Osteocyte (in vitro differentiated cells): ENCODE measurements at regions not wholly inside any gene's neighbourhood (a gene's known extent, or its start where the extent isn't known, plus 50 kb on each side); places are given as distances from the start of the nearest gene placed in this dataset.
"Not testable (repeated sequence)": the region's sequence is repeated elsewhere in the genome, so short reads cannot be mapped to it uniquely, and the experiment has no call there.

Source experiments
- DNase-seq: peaks from one replicate; pipeline ENCODE4 v3.0.0; 2021; ENCODE audit warnings: mixed read lengths; ENCODE audit not compliant: unreplicated experiment; ENCODE audit errors: extremely low spot score
- H3K27ac Mint-ChIP-seq: one replicate; pipeline ENCODE4 v1.8.0; 2021; ENCODE audit warnings: mild to moderate bottlenecking, mixed read lengths; ENCODE audit not compliant: unreplicated experiment
- H3K27me3 Mint-ChIP-seq: one replicate; pipeline ENCODE4 v1.8.0; 2021; ENCODE audit warnings: mixed read lengths; ENCODE audit not compliant: unreplicated experiment
- H3K36me3 Mint-ChIP-seq: one replicate; pipeline ENCODE4 v1.8.0; 2021; ENCODE audit warnings: mixed read lengths; ENCODE audit not compliant: unreplicated experiment
- H3K4me1 Mint-ChIP-seq: one replicate; pipeline ENCODE4 v1.8.0; 2021; ENCODE audit warnings: mixed read lengths; ENCODE audit not compliant: unreplicated experiment
- H3K4me3 Mint-ChIP-seq: one replicate; pipeline ENCODE4 v1.8.0; 2021; ENCODE audit warnings: mild to moderate bottlenecking, moderate library complexity, mixed read lengths; ENCODE audit not compliant: unreplicated experiment
- H3K9me3 Mint-ChIP-seq: one replicate; pipeline ENCODE4 v1.8.0; 2021; ENCODE audit warnings: mixed read lengths; ENCODE audit not compliant: unreplicated experiment
- TF ChIP-seq, protein P1 (sequence below): fragments of 200-600 bp; sonication (generic); IDR thresholded peaks from 2 replicates; pipeline ENCODE4 v1.5.0; 2021; ENCODE audit warnings: antibody characterized with exemption, mild to moderate bottlenecking, moderate library complexity

GRCh38 chr7:24428676-24429075 lies 144.6 kb upstream of the PALS2 start:
- Mint-ChIP-seq H3K9me3 (peaks cover 5% of the 10 kb centered on the region), H3K4me1 (no peaks in the 10 kb centered on the region), H3K4me3 (no peak overlapping the region), H3K36me3 (no peaks in the 10 kb centered on the region), H3K27ac (no peak overlapping the region), H3K27me3 (peaks cover 17% of the 10 kb centered on the region)
- DNase-seq = no peak
- TF ChIP-seq, protein P1, sequence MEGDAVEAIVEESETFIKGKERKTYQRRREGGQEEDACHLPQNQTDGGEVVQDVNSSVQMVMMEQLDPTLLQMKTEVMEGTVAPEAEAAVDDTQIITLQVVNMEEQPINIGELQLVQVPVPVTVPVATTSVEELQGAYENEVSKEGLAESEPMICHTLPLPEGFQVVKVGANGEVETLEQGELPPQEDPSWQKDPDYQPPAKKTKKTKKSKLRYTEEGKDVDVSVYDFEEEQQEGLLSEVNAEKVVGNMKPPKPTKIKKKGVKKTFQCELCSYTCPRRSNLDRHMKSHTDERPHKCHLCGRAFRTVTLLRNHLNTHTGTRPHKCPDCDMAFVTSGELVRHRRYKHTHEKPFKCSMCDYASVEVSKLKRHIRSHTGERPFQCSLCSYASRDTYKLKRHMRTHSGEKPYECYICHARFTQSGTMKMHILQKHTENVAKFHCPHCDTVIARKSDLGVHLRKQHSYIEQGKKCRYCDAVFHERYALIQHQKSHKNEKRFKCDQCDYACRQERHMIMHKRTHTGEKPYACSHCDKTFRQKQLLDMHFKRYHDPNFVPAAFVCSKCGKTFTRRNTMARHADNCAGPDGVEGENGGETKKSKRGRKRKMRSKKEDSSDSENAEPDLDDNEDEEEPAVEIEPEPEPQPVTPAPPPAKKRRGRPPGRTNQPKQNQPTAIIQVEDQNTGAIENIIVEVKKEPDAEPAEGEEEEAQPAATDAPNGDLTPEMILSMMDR = no peak

- Mint-ChIP-seq H3K9me3 (no peaks in the 10 kb centered on the region), H3K4me3 (no peak overlapping the region), H3K4me1 (no peaks in the 10 kb centered on the region), H3K27me3 (peaks cover 8% of the 10 kb centered on the region), H3K36me3 (no peaks in the 10 kb centered on the region), H3K27ac (no peak overlapping the region)
- DNase-seq = no peak
- TF ChIP-seq, protein P1 = no peak
Measured at GRCh38 chr7:24432677-24433076, 140.6 kb upstream of the PALS2 start.

DNA sequence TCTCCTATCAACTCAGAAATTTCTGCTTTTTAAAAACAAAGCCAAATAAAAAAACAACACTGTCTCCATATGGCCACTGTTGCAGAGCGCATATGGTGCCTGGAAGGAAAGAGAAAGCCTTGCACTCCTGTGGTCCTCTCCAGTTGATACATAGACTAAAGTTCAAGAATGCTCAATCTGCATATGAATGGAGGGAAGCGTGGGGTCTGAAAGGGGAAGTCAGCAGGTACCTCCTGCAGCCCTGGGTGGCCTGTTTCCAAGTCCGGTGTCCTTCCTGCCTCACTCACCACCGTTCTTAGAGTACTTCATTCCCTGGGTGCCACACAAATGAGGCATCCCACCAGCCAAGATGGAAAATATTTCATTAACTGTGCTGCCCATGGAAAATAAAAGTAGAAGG lies 138.3 kb upstream of the PALS2 start:
- Mint-ChIP-seq H3K4me1 (no peaks in the 10 kb centered on the region), H3K27ac (no peak overlapping the region), H3K4me3 (no peak overlapping the region), H3K36me3 (no peaks in the 10 kb centered on the region), H3K9me3 (no peaks in the 10 kb centered on the region), H3K27me3 (peaks cover 5% of the 10 kb centered on the region)
- TF ChIP-seq, protein P1 = no peak
- no peak for DNase-seq

GRCh38 chr7:24436131-24436920 lies 136.9 kb upstream of the PALS2 start:
- Mint-ChIP-seq H3K36me3 (no peaks in the 10 kb centered on the region), H3K27me3 (peaks cover 5% of the 10 kb centered on the region), H3K4me1 (no peaks in the 10 kb centered on the region), H3K9me3 (no peaks in the 10 kb centered on the region), H3K4me3 (no peak overlapping the region), H3K27ac (no peak overlapping the region)
- TF ChIP-seq, protein P1 = no peak
- DNase-seq = no peak

- DNase-seq = no peak
- H3K27me3 Mint-ChIP-seq = peaks cover 5% of the 10 kb centered on the region
Measured at GRCh38 chr7:24438232-24438631, 135.0 kb upstream of the PALS2 start.

GRCh38 chr7:24439104-24439503 lies 134.1 kb upstream of the PALS2 start:
- H3K36me3 Mint-ChIP-seq, H3K4me3 Mint-ChIP-seq, DNase-seq, H3K27me3 Mint-ChIP-seq, H3K9me3 Mint-ChIP-seq, H3K27ac Mint-ChIP-seq, H3K4me1 Mint-ChIP-seq: not testable (repeated sequence)

More at GRCh38 chr7:24438232-24438631, 135.0 kb upstream of the PALS2 start:
- H3K27ac Mint-ChIP-seq = no peak overlapping the region
- TF ChIP-seq, protein P1 = no peak
- no peak overlapping the region for H3K4me3 Mint-ChIP-seq
- H3K36me3 Mint-ChIP-seq = no peaks in the 10 kb centered on the region
- H3K9me3 Mint-ChIP-seq = no peaks in the 10 kb centered on the region
- no peaks in the 10 kb centered on the region for H3K4me1 Mint-ChIP-seq
